Lower lobe of right lung (tissue), 2 donors: ENCODE measurements at regions not wholly inside any gene's neighbourhood (a gene's known extent, or its start where the extent isn't known, plus 50 kb on each side); places are given as distances from the start of the nearest gene placed in this dataset.

Source experiments
- ATAC-seq, 2 donors: fragments of 200-7000 bp; cut with Tn5 transposase; one replicate each; pipeline ENCODE4 v1.9.1; 2020 to 2022; ENCODE audit warnings: mild to moderate bottlenecking in 2 of 2, moderate library complexity in 2 of 2
- DNase-seq: peaks from one replicate; pipeline ENCODE4 v3.0.0-alpha.2; 2020
- H3K27ac ChIP-seq: fragments of 200-600 bp; one replicate; pipeline ENCODE4 v1.8.0; 2022
- H3K27me3 ChIP-seq: fragments of 200-600 bp; one replicate; pipeline ENCODE4 v1.8.0; 2022; ENCODE audit warnings: low read depth
- H3K36me3 ChIP-seq: fragments of 200-600 bp; one replicate; pipeline ENCODE4 v1.8.0; 2022; ENCODE audit warnings: mild to moderate bottlenecking
- H3K4me1 ChIP-seq: fragments of 200-600 bp; one replicate; pipeline ENCODE4 v1.8.0; 2022
- H3K4me3 ChIP-seq: fragments of 200-600 bp; one replicate; pipeline ENCODE4 v1.8.0; 2022; ENCODE audit warnings: mild to moderate bottlenecking
- H3K9me3 ChIP-seq: fragments of 200-600 bp; one replicate; pipeline ENCODE4 v1.8.0; 2022
- CTCF ChIP-seq: fragments of 200-600 bp; IDR thresholded peaks from one replicate; pipeline ENCODE4 v1.8.0; 2022; ENCODE audit warnings: antibody characterized with exemption, mild to moderate bottlenecking
- intact Hi-C: fragments of 100-400 bp; cut with DNase I; formaldehyde crosslinking; loops from one replicate; pipeline ENCODE4 v1.11.0; 2022
- donor health status: DM: no; HTN: yes; CAD: no; lungs with severe emphysema.

- intact Hi-C loops: no loop called here
- no peak overlapping the region for H3K27ac ChIP-seq
- TF ChIP-seq CTCF: no peak
- DNase-seq: no peak
- no peak for ATAC-seq
- H3K4me1 ChIP-seq: no peaks in the 10 kb centered on the region
- H3K36me3 ChIP-seq: no peaks in the 10 kb centered on the region
- H3K27me3 ChIP-seq: no peaks in the 10 kb centered on the region
- no peaks in the 10 kb centered on the region for H3K9me3 ChIP-seq
- H3K4me3 ChIP-seq: no peak overlapping the region
Measured at GRCh38 chr1:188557053-188557452, 1728.3 kb downstream of the PLA2G4A start.

- no peak overlapping the region for H3K4me3 ChIP-seq
- H3K9me3 ChIP-seq: no peaks in the 10 kb centered on the region
- H3K27ac ChIP-seq: no peak overlapping the region
- no peaks in the 10 kb centered on the region for H3K27me3 ChIP-seq
- H3K36me3 ChIP-seq: no peaks in the 10 kb centered on the region
- ATAC-seq: no peak
- intact Hi-C loops: no loop called here
- no peak for TF ChIP-seq CTCF
- H3K4me1 ChIP-seq: no peaks in the 10 kb centered on the region
- DNase-seq: no peak
Measured at GRCh38 chr1:188582911-188583532, 1754.3 kb downstream of the PLA2G4A start.

- Histone ChIP-seq H3K4me1 (no peaks in the 10 kb centered on the region), H3K36me3 (no peaks in the 10 kb centered on the region), H3K27ac (no peak overlapping the region), H3K9me3 (no peaks in the 10 kb centered on the region), H3K4me3 (no peak overlapping the region), H3K27me3 (no peaks in the 10 kb centered on the region)
- intact Hi-C loops: no loop called here
- TF ChIP-seq CTCF: no peak
- ATAC-seq (no peak), DNase-seq (no peak)
Measured at GRCh38 chr1:188584119-188584518, 1755.4 kb downstream of the PLA2G4A start.

- H3K9me3 ChIP-seq: no peaks in the 10 kb centered on the region
- DNase-seq (no peak), ATAC-seq (no peak)
- no peak for TF ChIP-seq CTCF
- H3K27ac ChIP-seq: no peak overlapping the region
- no peaks in the 10 kb centered on the region for H3K4me1 ChIP-seq
- H3K36me3 ChIP-seq: no peaks in the 10 kb centered on the region
- intact Hi-C loops: no loop called here
- no peaks in the 10 kb centered on the region for H3K27me3 ChIP-seq
- no peak overlapping the region for H3K4me3 ChIP-seq
Measured at GRCh38 chr1:188590641-188591040, 1761.9 kb downstream of the PLA2G4A start.

GRCh38 chr1:188594542-188595235 is 1765.9 kb downstream of the PLA2G4A start:
- ATAC-seq: no peak

More at GRCh38 chr1:188594542-188595235, 1765.9 kb downstream of the PLA2G4A start:
- TF ChIP-seq CTCF: no peak
- no peaks in the 10 kb centered on the region for H3K4me1 ChIP-seq
- no peak for DNase-seq
- no peak overlapping the region for H3K27ac ChIP-seq
- intact Hi-C loops: no loop called here
- H3K36me3 ChIP-seq: no peaks in the 10 kb centered on the region
- no peaks in the 10 kb centered on the region for H3K9me3 ChIP-seq
- no peak overlapping the region for H3K4me3 ChIP-seq
- H3K27me3 ChIP-seq: no peaks in the 10 kb centered on the region
